22Rv1 (cell line): ENCODE measurements at regions not wholly inside any gene's neighbourhood (a gene's known extent, or its start where the extent isn't known, plus 50 kb on each side); places are given as distances from the start of the nearest gene placed in this dataset.

ENCODE experiments used
- ZFX ChIP-seq: fragments of 450-650 bp; IDR thresholded peaks from 2 replicates; pipeline ENCODE4 v1.6.1; 2017; ENCODE audit warnings: antibody characterized with exemption, borderline replicate concordance
- TF ChIP-seq, protein P1 (sequence below): fragments of 450-650 bp; IDR thresholded peaks from 2 replicates; pipeline ENCODE4 v1.5.1; 2017; ENCODE audit warnings: mild to moderate bottlenecking

GRCh38 chr5:20276061-20276958 is 288.3 kb upstream of the CDH18 start:
- TF ChIP-seq, protein P1, sequence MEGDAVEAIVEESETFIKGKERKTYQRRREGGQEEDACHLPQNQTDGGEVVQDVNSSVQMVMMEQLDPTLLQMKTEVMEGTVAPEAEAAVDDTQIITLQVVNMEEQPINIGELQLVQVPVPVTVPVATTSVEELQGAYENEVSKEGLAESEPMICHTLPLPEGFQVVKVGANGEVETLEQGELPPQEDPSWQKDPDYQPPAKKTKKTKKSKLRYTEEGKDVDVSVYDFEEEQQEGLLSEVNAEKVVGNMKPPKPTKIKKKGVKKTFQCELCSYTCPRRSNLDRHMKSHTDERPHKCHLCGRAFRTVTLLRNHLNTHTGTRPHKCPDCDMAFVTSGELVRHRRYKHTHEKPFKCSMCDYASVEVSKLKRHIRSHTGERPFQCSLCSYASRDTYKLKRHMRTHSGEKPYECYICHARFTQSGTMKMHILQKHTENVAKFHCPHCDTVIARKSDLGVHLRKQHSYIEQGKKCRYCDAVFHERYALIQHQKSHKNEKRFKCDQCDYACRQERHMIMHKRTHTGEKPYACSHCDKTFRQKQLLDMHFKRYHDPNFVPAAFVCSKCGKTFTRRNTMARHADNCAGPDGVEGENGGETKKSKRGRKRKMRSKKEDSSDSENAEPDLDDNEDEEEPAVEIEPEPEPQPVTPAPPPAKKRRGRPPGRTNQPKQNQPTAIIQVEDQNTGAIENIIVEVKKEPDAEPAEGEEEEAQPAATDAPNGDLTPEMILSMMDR, result no peak
- no peak for TF ChIP-seq ZFX
